ENCODE measurements at regions not wholly inside any gene's neighbourhood (a gene's known extent, or its start where the extent isn't known, plus 50 kb on each side); places are given as distances from the start of the nearest gene placed in this dataset.

DNA sequence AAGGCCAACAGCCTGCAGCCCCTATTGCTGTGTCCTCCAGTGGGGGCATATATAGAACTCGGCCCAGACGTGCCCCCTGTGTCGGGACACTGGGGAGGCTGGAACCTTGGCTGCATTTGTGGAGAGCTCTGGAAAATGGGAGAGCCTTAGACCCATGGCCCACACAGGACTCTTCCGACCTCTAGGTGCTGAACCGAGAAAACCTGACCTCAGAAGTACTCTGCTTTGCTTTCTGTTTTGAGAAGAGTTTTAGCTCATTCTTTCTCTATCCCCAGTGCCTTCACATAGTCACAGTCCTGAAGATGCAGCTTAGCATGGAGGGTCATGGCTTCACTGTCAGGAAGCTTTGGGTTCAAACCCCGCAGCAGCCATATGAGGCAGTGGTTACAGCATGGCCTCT lies 271.8 kb upstream of the B3GAT1 start:
- no peak for TF ChIP-seq POLR2A (IDR thresholded peaks at IDR 0.05)
- TF ChIP-seq, protein P1, sequence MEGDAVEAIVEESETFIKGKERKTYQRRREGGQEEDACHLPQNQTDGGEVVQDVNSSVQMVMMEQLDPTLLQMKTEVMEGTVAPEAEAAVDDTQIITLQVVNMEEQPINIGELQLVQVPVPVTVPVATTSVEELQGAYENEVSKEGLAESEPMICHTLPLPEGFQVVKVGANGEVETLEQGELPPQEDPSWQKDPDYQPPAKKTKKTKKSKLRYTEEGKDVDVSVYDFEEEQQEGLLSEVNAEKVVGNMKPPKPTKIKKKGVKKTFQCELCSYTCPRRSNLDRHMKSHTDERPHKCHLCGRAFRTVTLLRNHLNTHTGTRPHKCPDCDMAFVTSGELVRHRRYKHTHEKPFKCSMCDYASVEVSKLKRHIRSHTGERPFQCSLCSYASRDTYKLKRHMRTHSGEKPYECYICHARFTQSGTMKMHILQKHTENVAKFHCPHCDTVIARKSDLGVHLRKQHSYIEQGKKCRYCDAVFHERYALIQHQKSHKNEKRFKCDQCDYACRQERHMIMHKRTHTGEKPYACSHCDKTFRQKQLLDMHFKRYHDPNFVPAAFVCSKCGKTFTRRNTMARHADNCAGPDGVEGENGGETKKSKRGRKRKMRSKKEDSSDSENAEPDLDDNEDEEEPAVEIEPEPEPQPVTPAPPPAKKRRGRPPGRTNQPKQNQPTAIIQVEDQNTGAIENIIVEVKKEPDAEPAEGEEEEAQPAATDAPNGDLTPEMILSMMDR (IDR thresholded peaks at IDR 0.05): no peak
- TF ChIP-seq EP300 (IDR thresholded peaks at IDR 0.05): no peak
